Activated B cell treated with CpG ODN at 0.5 μM for 24 hours (primary cell): ENCODE measurements at regions not wholly inside any gene's neighbourhood (a gene's known extent, or its start where the extent isn't known, plus 50 kb on each side); places are given as distances from the start of the nearest gene placed in this dataset.

Source experiments
- ATAC-seq: fragments of 200-7000 bp; cut with Tn5 transposase; one replicate; pipeline ENCODE4 v1.10.0; 2021; ENCODE audit warnings: low read depth, mild to moderate bottlenecking, moderate library complexity
- CTCF ChIA-PET: fragments of 350-600 bp; sonication (Branson Sonifier 250); formaldehyde crosslinking; loops from one replicate; lab custom pipeline; 2021; ENCODE audit warnings: antibody characterized with exemption; lab: Charles Lee
- POLR2A ChIA-PET: fragments of 350-600 bp; sonication (Branson Sonifier 250); formaldehyde crosslinking; loops from one replicate; lab custom pipeline; 2021; ENCODE audit warnings: antibody characterized with exemption; lab: Charles Lee
- DNase-seq: peaks from one replicate; pipeline ENCODE4 v3.0.0; 2022
- H3K27ac Mint-ChIP-seq: one replicate; pipeline ENCODE4 v1.8.0; 2020; ENCODE audit warnings: mixed read lengths
- H3K27me3 Mint-ChIP-seq: one replicate; pipeline ENCODE4 v1.8.0; 2021; ENCODE audit warnings: mixed read lengths
- H3K36me3 Mint-ChIP-seq: one replicate; pipeline ENCODE4 v1.8.0; 2021; ENCODE audit warnings: low read depth, mixed read lengths
- H3K4me1 Mint-ChIP-seq: one replicate; pipeline ENCODE4 v1.8.0; 2021; ENCODE audit warnings: mixed read lengths
- H3K4me3 Mint-ChIP-seq: one replicate; pipeline ENCODE4 v1.8.0; 2020; ENCODE audit warnings: mild to moderate bottlenecking, mixed read lengths
- H3K9me3 Mint-ChIP-seq: one replicate; pipeline ENCODE4 v1.8.0; 2020; ENCODE audit warnings: mixed read lengths
- CTCF ChIP-seq: fragments of 200-600 bp; IDR thresholded peaks from one replicate; pipeline ENCODE4 v1.8.0; 2022; ENCODE audit warnings: antibody characterized with exemption, mild to moderate bottlenecking
- intact Hi-C: fragments of 100-400 bp; cut with micrococcal nuclease; formaldehyde crosslinking; loops from one replicate; pipeline ENCODE4 v1.15.1; 2024

- TF ChIP-seq CTCF = no peak
- intact Hi-C loops = no loop called here
- Mint-ChIP-seq H3K4me3 (no peak overlapping the region), H3K9me3 (no peaks in the 10 kb centered on the region), H3K27ac (no peak overlapping the region), H3K4me1 (no peaks in the 10 kb centered on the region), H3K36me3 (no peaks in the 10 kb centered on the region), H3K27me3 (no peaks in the 10 kb centered on the region)
- POLR2A ChIA-PET = no interaction called here
- DNase-seq (no peak), ATAC-seq (no peak)
- CTCF ChIA-PET = no interaction called here
These were observed 135.6 kb downstream of the SOX2 start for GRCh38 chr3:181847276-181847675.

GRCh38 chr3:181851063-181851462, 139.3 kb downstream of the SOX2 start:
- no peaks in the 10 kb centered on the region for H3K27me3 Mint-ChIP-seq
- H3K36me3 Mint-ChIP-seq = no peaks in the 10 kb centered on the region
- no peak overlapping the region for H3K4me3 Mint-ChIP-seq
- CTCF ChIA-PET = no interaction called here
- ATAC-seq (no peak), DNase-seq (no peak)
- peaks cover 2% of the 10 kb centered on the region for H3K9me3 Mint-ChIP-seq
- H3K4me1 Mint-ChIP-seq = no peaks in the 10 kb centered on the region
- intact Hi-C loops = no loop called here
- POLR2A ChIA-PET = no interaction called here
- no peak for TF ChIP-seq CTCF
- no peak overlapping the region for H3K27ac Mint-ChIP-seq

GRCh38 chr3:181855825-181856224, 144.1 kb downstream of the SOX2 start:
- H3K9me3 Mint-ChIP-seq = peaks cover 2% of the 10 kb centered on the region
- POLR2A ChIA-PET = no interaction called here
- ATAC-seq = no peak
- no peak for TF ChIP-seq CTCF
- H3K27me3 Mint-ChIP-seq = no peaks in the 10 kb centered on the region
- no peak for DNase-seq
- no peaks in the 10 kb centered on the region for H3K4me1 Mint-ChIP-seq
- H3K4me3 Mint-ChIP-seq = no peak overlapping the region
- CTCF ChIA-PET = no interaction called here
- H3K27ac Mint-ChIP-seq = no peak overlapping the region
- intact Hi-C loops = no loop called here
- H3K36me3 Mint-ChIP-seq = no peaks in the 10 kb centered on the region

- H3K4me1 Mint-ChIP-seq = no peaks in the 10 kb centered on the region
- no peak overlapping the region for H3K27ac Mint-ChIP-seq
- ATAC-seq (no peak), DNase-seq (no peak)
- CTCF ChIA-PET = no interaction called here
- no peaks in the 10 kb centered on the region for H3K27me3 Mint-ChIP-seq
- no peak overlapping the region for H3K4me3 Mint-ChIP-seq
- intact Hi-C loops = no loop called here
- POLR2A ChIA-PET = no interaction called here
- no peaks in the 10 kb centered on the region for H3K36me3 Mint-ChIP-seq
- H3K9me3 Mint-ChIP-seq = no peaks in the 10 kb centered on the region
- no peak for TF ChIP-seq CTCF
These were observed 147.8 kb downstream of the SOX2 start for GRCh38 chr3:181859518-181859917.

GRCh38 chr3:181860235-181860634, 148.5 kb downstream of the SOX2 start:
- ChIA-PET CTCF (no interaction called here), POLR2A (no interaction called here)
- Mint-ChIP-seq H3K36me3 (no peaks in the 10 kb centered on the region), H3K27ac (no peak overlapping the region), H3K4me3 (no peak overlapping the region), H3K9me3 (no peaks in the 10 kb centered on the region), H3K4me1 (no peaks in the 10 kb centered on the region), H3K27me3 (no peaks in the 10 kb centered on the region)
- DNase-seq (no peak), ATAC-seq (no peak)
- intact Hi-C loops = no loop called here
- no peak for TF ChIP-seq CTCF
